Neutrophil (primary cell): ENCODE measurements at regions not wholly inside any gene's neighbourhood (a gene's known extent, or its start where the extent isn't known, plus 50 kb on each side); places are given as distances from the start of the nearest gene placed in this dataset.

Experiments used
- H3K27ac ChIP-seq: fragments of 200-600 bp; sonication (generic); 2 replicates; pipeline ENCODE4 v1.5.1; 2016; ENCODE audit warnings: mild to moderate bottlenecking, moderate library complexity
- H3K27me3 ChIP-seq: fragments of 200-600 bp; sonication (generic); 2 replicates; pipeline ENCODE4 v1.6.0; 2016; ENCODE audit warnings: mild to moderate bottlenecking
- H3K36me3 ChIP-seq: fragments of 200-600 bp; sonication (generic); 2 replicates; pipeline ENCODE4 v1.5.1; 2017
- H3K4me1 ChIP-seq, 2 experiments: fragments of 200-600 bp in 1 of 2; sonication (generic) in 1 of 2; 1 replicate in 1 of 2; 2 replicates in 1 of 2; pipeline versions ENCODE4 v1.5.1 to v1.6.1; 2013 to 2016; ENCODE audit warnings: low read depth in 1 of 2, low read length in 1 of 2, mild to moderate bottlenecking in 1 of 2, moderate library complexity in 1 of 2; ENCODE audit not compliant: control insufficient read depth in 1 of 2, insufficient read depth in 1 of 2
- H3K4me3 ChIP-seq, 2 experiments: fragments of 200-600 bp in 1 of 2; sonication (generic) in 1 of 2; 1 replicate in 1 of 2; 2 replicates in 1 of 2; pipeline ENCODE4 v1.5.1; 2013 to 2016; ENCODE audit warnings: low read depth in 1 of 2, low read length in 1 of 2, mild to moderate bottlenecking in 1 of 2, moderate library complexity in 1 of 2
- H3K9me3 ChIP-seq: fragments of 200-600 bp; sonication (generic); 2 replicates; pipeline ENCODE4 v1.5.1; 2016
- CTCF ChIP-seq: fragments of 200-600 bp; sonication (generic); IDR thresholded peaks from 2 replicates; pipeline ENCODE4 v1.5.1; 2016; ENCODE audit warnings: antibody characterized with exemption

- no peak overlapping the region for H3K27ac ChIP-seq
- H3K36me3 ChIP-seq, result no peaks in the 10 kb centered on the region
- no peak for TF ChIP-seq CTCF
- H3K27me3 ChIP-seq, result no peaks in the 10 kb centered on the region
- no peaks in the 10 kb centered on the region for H3K9me3 ChIP-seq
- H3K4me1 ChIP-seq, result peaks cover 24 to 28% of the 10 kb centered on the region in 2 experiments
- H3K4me3 ChIP-seq, result no peak overlapping the region
These were observed 334.2 kb upstream of the SNX7 start for GRCh38 chr1:98327220-98327861.

- no peak for TF ChIP-seq CTCF
- Histone ChIP-seq H3K9me3 (no peaks in the 10 kb centered on the region), H3K27ac (no peak overlapping the region), H3K27me3 (no peaks in the 10 kb centered on the region), H3K36me3 (no peaks in the 10 kb centered on the region), H3K4me1 (peaks cover 24 to 28% of the 10 kb centered on the region in 2 experiments), H3K4me3 (no peak overlapping the region)
These were observed 335.7 kb upstream of the SNX7 start for GRCh38 chr1:98325646-98326440.

- H3K27me3 ChIP-seq, result no peaks in the 10 kb centered on the region
- H3K27ac ChIP-seq, result peak overlapping the region; percentile 78
- H3K9me3 ChIP-seq, result no peaks in the 10 kb centered on the region
- H3K4me3 ChIP-seq, result peak overlapping the region; percentile 27 to 49
- no peaks in the 10 kb centered on the region for H3K36me3 ChIP-seq
- peaks cover 24 to 28% of the 10 kb centered on the region in 2 experiments for H3K4me1 ChIP-seq
- no peak for TF ChIP-seq CTCF
These were observed 337.6 kb upstream of the SNX7 start for GRCh38 chr1:98323906-98324358.

GRCh38 chr1:98323388-98323787, 338.1 kb upstream of the SNX7 start:
- peak overlapping the region; percentile 27 to 49 for H3K4me3 ChIP-seq
- TF ChIP-seq CTCF, result no peak
- no peaks in the 10 kb centered on the region for H3K27me3 ChIP-seq
- no peaks in the 10 kb centered on the region for H3K9me3 ChIP-seq
- H3K36me3 ChIP-seq, result no peaks in the 10 kb centered on the region
- peaks cover 24 to 28% of the 10 kb centered on the region in 2 experiments for H3K4me1 ChIP-seq
- H3K27ac ChIP-seq, result peak overlapping the region; percentile 78

- Histone ChIP-seq H3K4me1 (peaks cover 24 to 28% of the 10 kb centered on the region in 2 experiments), H3K4me3 (no peak overlapping the region)
These were observed 338.6 kb upstream of the SNX7 start for GRCh38 chr1:98322966-98323365.

More at GRCh38 chr1:98322966-98323365, 338.6 kb upstream of the SNX7 start:
- no peak for TF ChIP-seq CTCF
- H3K27me3 ChIP-seq, result no peaks in the 10 kb centered on the region
- no peaks in the 10 kb centered on the region for H3K36me3 ChIP-seq
- peak overlapping the region; percentile 78 for H3K27ac ChIP-seq
- H3K9me3 ChIP-seq, result no peaks in the 10 kb centered on the region
